A673 (cell line): ENCODE measurements at regions not wholly inside any gene's neighbourhood (a gene's known extent, or its start where the extent isn't known, plus 50 kb on each side); places are given as distances from the start of the nearest gene placed in this dataset.

ENCODE experiments used
- BruUV-seq: library from RNA; stranded (reverse); fragments of 400-500 nt; replicated peaks from 2 replicates; lab custom pipeline; 2021; lab: Mats Ljungman, UMichigan
- CTCF ChIA-PET: fragments of 300-600 bp; sonication (Branson Sonifier 250); formaldehyde crosslinking; loops from one replicate; lab custom pipeline; 2022; ENCODE audit warnings: antibody characterized with exemption; lab: Charles Lee
- POLR2A ChIA-PET: fragments of 300-600 bp; sonication (Branson Sonifier 250); formaldehyde crosslinking; loops from one replicate; lab custom pipeline; 2022; ENCODE audit warnings: antibody characterized with exemption; ENCODE audit not compliant: low non-redundant PET; lab: Charles Lee
- DNase-seq: peaks from one replicate; pipeline ENCODE4 v3.0.0-alpha.2; 2015; ENCODE audit warnings: low spot score
- H3K27ac ChIP-seq: fragments of 200-600 bp; sonication (generic); 2 replicates; pipeline ENCODE4 v1.5.1; 2016; ENCODE audit warnings: mixed run types, low read depth, mild to moderate bottlenecking, mixed read lengths, antibody characterized with exemption, low read length; ENCODE audit not compliant: poor library complexity, severe bottlenecking
- H3K27me3 ChIP-seq: fragments of 200-600 bp; sonication (generic); replicated peaks from 2 replicates; pipeline ENCODE4 v1.6.1; 2017; ENCODE audit warnings: mixed run types, low read depth, mild to moderate bottlenecking, mixed read lengths, antibody characterized with exemption, low read length; ENCODE audit not compliant: insufficient read depth, poor library complexity
- H3K36me3 ChIP-seq: fragments of 200-600 bp; sonication (generic); 2 replicates; pipeline ENCODE4 v1.6.1; 2016; ENCODE audit warnings: mixed run types, mild to moderate bottlenecking, mixed read lengths, antibody characterized with exemption, low read length; ENCODE audit not compliant: insufficient read depth, poor library complexity, severe bottlenecking
- H3K4me1 ChIP-seq: fragments of 200-600 bp; sonication (generic); 2 replicates; pipeline ENCODE4 v1.6.1; 2017; ENCODE audit warnings: mixed run types, mild to moderate bottlenecking, mixed read lengths, antibody characterized with exemption, low read length; ENCODE audit not compliant: insufficient read depth, poor library complexity, severe bottlenecking
- H3K4me3 ChIP-seq: fragments of 200-600 bp; sonication (generic); 2 replicates; pipeline ENCODE4 v1.5.1; 2016; ENCODE audit warnings: low read depth, mixed run types, mild to moderate bottlenecking, mixed read lengths, low read length; ENCODE audit not compliant: poor library complexity, severe bottlenecking
- H3K9me3 ChIP-seq: fragments of 200-600 bp; sonication (generic); 2 replicates; pipeline ENCODE4 v1.6.1; 2016; ENCODE audit warnings: mixed run types, low read depth, mild to moderate bottlenecking, mixed read lengths, antibody characterized with exemption, low read length; ENCODE audit not compliant: poor library complexity, severe bottlenecking
- EZH2 ChIP-seq: fragments of 200-600 bp; sonication (generic); IDR thresholded peaks from 2 replicates; pipeline ENCODE4 v1.6.1; 2017; ENCODE audit warnings: borderline replicate concordance, low read depth, mild to moderate bottlenecking, mixed read lengths, antibody characterized with exemption, low read length; ENCODE audit not compliant: poor library complexity, severe bottlenecking
- intact Hi-C: fragments of 100-400 bp; cut with micrococcal nuclease; formaldehyde crosslinking; loops from one replicate; pipeline ENCODE4 v1.10.0; 2022; ENCODE audit not compliant: unreplicated experiment
- TF ChIP-seq, protein P1 (sequence below): fragments of 300-800, 200-600 bp; sonication (generic); conservative IDR thresholded peaks from 2 replicates; pipeline ENCODE4 v1.5.1; 2017; ENCODE audit warnings: low read depth, mild to moderate bottlenecking, antibody characterized with exemption, low read length, moderate library complexity, mixed read lengths

GRCh38 chr5:159564031-159564430 lies 233.7 kb upstream of the IL12B start:
- Histone ChIP-seq H3K9me3 (no peaks in the 10 kb centered on the region), H3K36me3 (no peaks in the 10 kb centered on the region), H3K27me3 (peaks cover 12% of the 10 kb centered on the region), H3K4me1 (no peaks in the 10 kb centered on the region), H3K27ac (no peak overlapping the region), H3K4me3 (no peak overlapping the region)
- TF ChIP-seq, protein P1, sequence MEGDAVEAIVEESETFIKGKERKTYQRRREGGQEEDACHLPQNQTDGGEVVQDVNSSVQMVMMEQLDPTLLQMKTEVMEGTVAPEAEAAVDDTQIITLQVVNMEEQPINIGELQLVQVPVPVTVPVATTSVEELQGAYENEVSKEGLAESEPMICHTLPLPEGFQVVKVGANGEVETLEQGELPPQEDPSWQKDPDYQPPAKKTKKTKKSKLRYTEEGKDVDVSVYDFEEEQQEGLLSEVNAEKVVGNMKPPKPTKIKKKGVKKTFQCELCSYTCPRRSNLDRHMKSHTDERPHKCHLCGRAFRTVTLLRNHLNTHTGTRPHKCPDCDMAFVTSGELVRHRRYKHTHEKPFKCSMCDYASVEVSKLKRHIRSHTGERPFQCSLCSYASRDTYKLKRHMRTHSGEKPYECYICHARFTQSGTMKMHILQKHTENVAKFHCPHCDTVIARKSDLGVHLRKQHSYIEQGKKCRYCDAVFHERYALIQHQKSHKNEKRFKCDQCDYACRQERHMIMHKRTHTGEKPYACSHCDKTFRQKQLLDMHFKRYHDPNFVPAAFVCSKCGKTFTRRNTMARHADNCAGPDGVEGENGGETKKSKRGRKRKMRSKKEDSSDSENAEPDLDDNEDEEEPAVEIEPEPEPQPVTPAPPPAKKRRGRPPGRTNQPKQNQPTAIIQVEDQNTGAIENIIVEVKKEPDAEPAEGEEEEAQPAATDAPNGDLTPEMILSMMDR: no peak
- TF ChIP-seq EZH2: no peak
- ChIA-PET POLR2A (no interaction called here), CTCF (no interaction called here)
- intact Hi-C loops: no loop called here
- DNase-seq: no peak
- no TSS peak for BruUV-seq

- Histone ChIP-seq H3K9me3 (no peaks in the 10 kb centered on the region), H3K4me3 (no peak overlapping the region), H3K27ac (no peak overlapping the region), H3K36me3 (no peaks in the 10 kb centered on the region), H3K27me3 (peaks cover 3% of the 10 kb centered on the region), H3K4me1 (no peaks in the 10 kb centered on the region)
- intact Hi-C loops: no loop called here
- TF ChIP-seq, protein P1: no peak
- no peak for TF ChIP-seq EZH2
- DNase-seq: no peak
- POLR2A ChIA-PET: no interaction called here
- BruUV-seq: no TSS peak
- CTCF ChIA-PET: no interaction called here
Measured at GRCh38 chr5:159566832-159567231, 236.5 kb upstream of the IL12B start.

DNA sequence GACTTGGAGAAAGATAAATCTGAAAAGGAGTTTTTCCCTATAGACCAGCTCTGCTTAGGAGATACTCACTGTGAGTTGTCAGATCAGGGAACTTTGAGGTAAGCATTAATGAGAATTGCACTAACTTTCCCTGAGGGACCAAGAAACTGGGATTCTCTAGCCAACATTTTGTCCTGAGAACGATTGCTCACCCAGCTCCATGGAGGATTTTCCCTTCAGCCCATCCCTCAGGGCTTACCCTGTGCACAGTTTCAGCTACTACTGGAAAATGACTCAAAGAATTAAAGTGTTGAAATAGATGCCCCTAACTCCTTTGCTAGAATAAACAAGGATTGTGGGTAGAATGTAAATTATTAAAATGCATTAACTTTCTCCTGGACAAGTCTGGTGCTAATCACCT lies 237.2 kb upstream of the IL12B start:
- no peak for DNase-seq
- H3K9me3 ChIP-seq: no peaks in the 10 kb centered on the region
- intact Hi-C loops: no loop called here
- BruUV-seq: no TSS peak
- no peak for TF ChIP-seq EZH2
- TF ChIP-seq, protein P1: no peak
- CTCF ChIA-PET: no interaction called here
- H3K36me3 ChIP-seq: no peaks in the 10 kb centered on the region
- no peak overlapping the region for H3K27ac ChIP-seq
- H3K4me1 ChIP-seq: no peaks in the 10 kb centered on the region
- H3K4me3 ChIP-seq: no peak overlapping the region
- POLR2A ChIA-PET: no interaction called here
- no peaks in the 10 kb centered on the region for H3K27me3 ChIP-seq
